ENCODE measurements at regions not wholly inside any gene's neighbourhood (a gene's known extent, or its start where the extent isn't known, plus 50 kb on each side); places are given as distances from the start of the nearest gene placed in this dataset.
"Not testable (repeated sequence)": the region's sequence is repeated elsewhere in the genome, so short reads cannot be mapped to it uniquely, and the experiment has no call there.

DNA sequence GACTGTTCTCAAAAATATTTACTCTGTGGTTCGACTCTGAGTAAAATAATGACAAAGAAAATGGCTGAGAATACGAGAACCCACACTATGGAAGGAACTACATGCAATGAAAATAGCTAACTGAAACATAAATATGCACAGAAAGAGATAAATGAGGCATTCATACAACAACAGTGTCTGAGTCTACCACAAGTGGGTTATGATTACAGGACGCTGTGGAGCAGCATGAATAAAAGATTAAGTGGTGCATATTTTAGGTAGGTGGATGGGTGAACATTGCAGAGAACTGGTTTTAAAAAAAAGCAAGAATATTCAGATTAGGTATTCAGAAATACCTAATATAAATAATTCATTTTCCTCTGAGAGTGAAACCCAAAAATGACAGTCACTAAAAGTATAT lies 93.9 kb upstream of the TRIM77 start:
- H3K27me3 Mint-ChIP-seq, H3K27ac Mint-ChIP-seq: not testable (repeated sequence)

DNA sequence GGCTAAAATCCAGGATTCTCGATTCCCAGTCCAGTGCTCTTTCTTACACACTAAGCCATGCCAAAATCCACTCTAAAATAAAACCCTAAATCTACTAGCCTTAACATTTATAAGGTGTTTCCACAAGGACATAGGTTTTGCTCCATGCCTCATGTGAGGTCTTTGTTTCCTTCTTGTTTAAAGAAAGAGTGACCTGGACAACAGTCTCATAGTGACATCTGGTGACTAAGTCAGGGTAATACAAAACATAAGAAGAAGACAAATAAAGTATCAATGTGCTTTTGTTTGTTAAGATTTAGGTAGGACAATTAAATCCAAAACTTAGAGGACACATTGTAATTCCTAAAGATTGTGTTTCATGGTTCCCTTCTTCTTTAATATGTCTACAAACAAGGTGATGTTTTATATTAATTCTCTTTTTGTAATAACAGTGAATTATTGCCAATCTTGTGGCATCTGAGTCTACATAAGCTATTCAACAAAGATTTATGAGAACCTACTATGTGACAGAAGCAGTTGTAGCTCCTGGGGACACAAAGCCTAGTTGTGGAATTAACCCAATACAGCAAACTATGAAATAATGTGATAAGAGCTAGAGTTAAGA lies 93.0 kb upstream of the TRIM77 start:
- not testable (repeated sequence) for H3K27me3 Mint-ChIP-seq; H3K27ac Mint-ChIP-seq; DNase-seq; H3K4me1 Mint-ChIP-seq; H3K9me3 Mint-ChIP-seq (ENCODE audit: low read depth); H3K36me3 Mint-ChIP-seq (ENCODE audit: low read depth); ATAC-seq; H3K4me3 Mint-ChIP-seq
- ChIA-PET CTCF (interaction anchor here (0.6 kb wide), 1 partner anchor 1069 kb away, joined by 3 read pairs; no protein-coding TSS in a partner anchor), POLR2A (interaction anchor here (0.5 kb wide), 1 partner anchor 1239 kb away, joined by 3 read pairs; no protein-coding TSS in a partner anchor)
- intact Hi-C loops (cut with DNase I, micrococcal nuclease), result loop anchor here in 1 of 2 experiments (10.0 kb wide), 1 partner anchor 522 kb away; no protein-coding TSS in a partner anchor

More for the DNA sequence above, 93.9 kb upstream of the TRIM77 start:
- ATAC-seq; DNase-seq; H3K4me1 Mint-ChIP-seq; H3K36me3 Mint-ChIP-seq (ENCODE audit: low read depth); POLR2A ChIA-PET; H3K4me3 Mint-ChIP-seq; H3K9me3 Mint-ChIP-seq (ENCODE audit: low read depth): not testable (repeated sequence)
- intact Hi-C loops (cut with DNase I, micrococcal nuclease), result loop anchor here in 1 of 2 experiments (10.0 kb wide), 1 partner anchor 521 kb away; no protein-coding TSS in a partner anchor
- CTCF ChIA-PET, result interaction anchor here (0.6 kb wide), 1 partner anchor 1068 kb away, joined by 3 read pairs; no protein-coding TSS in a partner anchor

DNA sequence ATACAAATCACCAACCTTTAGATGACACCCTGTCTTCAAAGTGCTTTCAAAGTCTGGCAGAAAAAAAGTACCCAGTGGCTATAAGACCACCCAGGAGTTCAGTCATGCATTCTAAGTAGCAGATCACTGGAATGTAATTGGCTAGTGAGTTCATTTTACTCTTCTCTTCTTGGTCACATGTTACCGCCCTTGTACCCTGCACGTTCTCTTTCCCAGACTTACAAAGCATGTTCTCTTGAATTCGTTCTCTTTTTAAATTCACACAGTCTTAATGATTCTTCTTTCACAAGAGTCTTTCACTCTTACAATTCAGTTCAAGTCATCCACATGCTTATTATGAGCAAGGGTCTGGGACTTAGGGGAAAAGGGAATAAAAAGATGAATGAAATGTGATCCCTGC lies 89.4 kb upstream of the TRIM77 start:
- ATAC-seq; H3K4me3 Mint-ChIP-seq; DNase-seq; H3K27ac Mint-ChIP-seq; H3K9me3 Mint-ChIP-seq (ENCODE audit: low read depth); H3K27me3 Mint-ChIP-seq; H3K4me1 Mint-ChIP-seq; intact Hi-C loops (cut with DNase I, micrococcal nuclease); H3K36me3 Mint-ChIP-seq (ENCODE audit: low read depth); POLR2A ChIA-PET; CTCF ChIA-PET: not testable (repeated sequence)

DNA sequence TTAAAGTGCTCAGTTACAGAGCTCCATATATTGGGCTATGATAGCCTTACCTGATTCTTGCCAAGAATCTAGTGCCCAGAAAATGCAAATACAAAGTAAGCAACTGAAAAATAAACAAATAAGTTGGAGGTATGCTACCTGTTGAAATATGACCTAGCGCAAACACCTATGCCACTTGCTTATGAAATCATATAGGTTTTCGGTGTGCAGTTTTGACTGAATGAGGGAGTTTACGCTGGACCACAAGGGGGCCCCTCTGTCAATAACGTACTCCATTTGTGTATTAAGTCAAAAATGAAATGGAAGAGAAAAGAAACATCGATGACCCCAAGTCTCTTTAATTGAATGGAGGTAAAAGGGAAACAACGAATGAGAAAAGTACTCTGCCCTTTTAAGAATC lies 84.9 kb upstream of the TRIM77 start:
- H3K9me3 Mint-ChIP-seq (ENCODE audit: low read depth), result no peaks in the 10 kb centered on the region
- H3K4me1 Mint-ChIP-seq, result no peaks in the 10 kb centered on the region
- ATAC-seq (no peak), DNase-seq (no peak)
- intact Hi-C loops (cut with DNase I, micrococcal nuclease), result no loop called here
- H3K36me3 Mint-ChIP-seq (ENCODE audit: low read depth), result no peaks in the 10 kb centered on the region
- no peaks in the 10 kb centered on the region for H3K27me3 Mint-ChIP-seq
- H3K4me3 Mint-ChIP-seq, result no peak overlapping the region
- CTCF ChIA-PET, result no interaction called here
- POLR2A ChIA-PET, result no interaction called here
- H3K27ac Mint-ChIP-seq, result no peak overlapping the region

DNA sequence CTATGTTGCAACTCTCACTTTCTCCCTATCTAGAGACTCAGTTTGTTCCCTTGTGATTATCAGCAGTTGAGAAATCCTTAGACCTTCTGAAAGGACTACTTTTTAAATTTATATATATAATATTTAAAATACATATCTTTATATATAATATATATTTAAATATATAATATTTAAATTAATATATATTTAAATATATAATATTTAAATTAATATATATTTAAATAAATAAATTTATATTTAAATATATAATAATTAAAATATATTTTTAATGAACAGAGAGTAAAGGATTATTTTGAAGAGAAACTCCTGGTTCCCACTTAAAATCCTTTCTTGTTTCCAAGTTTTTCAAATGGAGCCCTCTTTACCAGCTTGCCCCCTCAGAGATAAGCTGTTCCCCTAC lies 83.7 kb upstream of the TRIM77 start:
- ChIA-PET POLR2A (no interaction called here), CTCF (no interaction called here)
- DNase-seq (no peak), ATAC-seq (no peak)
- Mint-ChIP-seq H3K4me3 (no peak overlapping the region), H3K36me3 (ENCODE audit: low read depth) (no peaks in the 10 kb centered on the region), H3K27me3 (no peaks in the 10 kb centered on the region), H3K4me1 (no peaks in the 10 kb centered on the region), H3K9me3 (ENCODE audit: low read depth) (no peaks in the 10 kb centered on the region), H3K27ac (no peak overlapping the region)
- intact Hi-C loops (cut with DNase I, micrococcal nuclease), result no loop called here

DNA sequence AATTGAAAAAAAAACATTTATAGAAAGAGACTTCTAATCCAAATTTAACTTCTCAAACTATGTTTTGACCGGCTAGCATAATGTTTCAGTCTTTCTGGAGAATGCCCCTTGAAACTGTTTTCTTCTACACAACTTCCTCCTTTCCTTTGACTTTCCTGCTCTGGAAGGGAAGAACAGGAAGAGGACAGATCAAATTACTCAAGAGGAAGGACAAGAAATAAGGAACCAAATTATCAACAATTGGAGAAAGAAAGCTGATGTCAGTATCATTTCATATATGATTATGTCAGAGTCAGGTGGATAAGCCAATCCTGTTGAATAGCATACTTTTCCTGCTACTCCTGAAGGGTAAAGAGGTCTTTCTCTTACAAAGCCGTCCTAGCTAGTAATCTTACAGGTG lies 83.2 kb upstream of the TRIM77 start:
- H3K4me3 Mint-ChIP-seq; ATAC-seq; H3K9me3 Mint-ChIP-seq (ENCODE audit: low read depth); intact Hi-C loops (cut with DNase I, micrococcal nuclease); H3K27me3 Mint-ChIP-seq; H3K36me3 Mint-ChIP-seq (ENCODE audit: low read depth); H3K27ac Mint-ChIP-seq; DNase-seq; H3K4me1 Mint-ChIP-seq; CTCF ChIA-PET; POLR2A ChIA-PET: not testable (repeated sequence)

DNA sequence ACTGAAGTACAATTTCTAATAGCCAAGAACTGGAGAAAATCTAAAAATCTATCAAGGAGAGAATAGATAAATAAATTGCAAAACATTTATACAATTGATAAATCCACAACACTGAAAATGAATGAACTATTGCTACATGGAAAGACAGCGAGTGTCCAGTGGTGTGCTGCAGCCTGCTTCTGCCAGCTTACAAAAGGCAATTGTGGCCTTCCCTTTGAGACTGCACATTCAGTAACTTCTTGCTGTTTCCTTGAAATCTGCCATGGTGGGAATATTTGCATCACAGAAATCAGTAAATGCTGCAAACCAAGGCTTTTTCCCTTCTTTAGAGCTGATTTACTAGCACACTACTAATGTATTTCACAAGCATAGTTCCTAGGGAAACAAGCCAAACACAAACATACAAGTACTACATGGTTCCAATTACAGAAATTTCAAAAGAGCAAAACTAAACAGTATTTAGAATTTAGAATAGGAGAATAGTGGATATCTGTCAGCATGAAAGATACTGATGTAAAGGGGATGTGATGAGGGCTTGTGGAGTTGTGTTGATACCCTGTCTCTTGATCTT lies 76.9 kb upstream of the TRIM77 start:
- no peaks in the 10 kb centered on the region for H3K4me1 Mint-ChIP-seq
- ChIA-PET POLR2A (no interaction called here), CTCF (no interaction called here)
- H3K27me3 Mint-ChIP-seq, result no peaks in the 10 kb centered on the region
- no peak overlapping the region for H3K27ac Mint-ChIP-seq
- H3K9me3 Mint-ChIP-seq (ENCODE audit: low read depth), result no peaks in the 10 kb centered on the region
- no peak for DNase-seq
- H3K4me3 Mint-ChIP-seq, result no peak overlapping the region
- no peak for ATAC-seq
- intact Hi-C loops (cut with DNase I, micrococcal nuclease), result no loop called here
- no peaks in the 10 kb centered on the region for H3K36me3 Mint-ChIP-seq (ENCODE audit: low read depth)

DNA sequence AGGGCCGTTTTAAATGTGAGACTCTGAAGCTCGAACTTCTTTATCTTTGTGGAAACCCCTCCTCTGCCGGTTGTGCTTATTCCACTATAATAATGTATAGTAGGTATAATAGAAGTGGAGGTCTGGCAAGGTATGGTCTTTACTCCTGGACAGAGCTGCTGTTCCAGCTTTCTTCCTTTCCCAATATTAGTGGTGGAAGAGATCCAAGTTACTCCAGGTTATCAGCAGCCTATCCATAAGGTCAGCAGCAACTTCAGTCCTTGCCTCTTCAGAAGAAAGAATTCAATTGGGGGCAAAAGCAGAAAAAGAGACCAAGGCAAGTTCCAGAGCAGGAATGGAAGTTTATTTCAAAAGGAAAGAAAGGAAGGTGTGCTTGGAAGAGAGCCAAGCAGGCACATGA lies 69.3 kb upstream of the TRIM77 start:
- H3K4me1 Mint-ChIP-seq; H3K27ac Mint-ChIP-seq; H3K9me3 Mint-ChIP-seq (ENCODE audit: low read depth); ATAC-seq; DNase-seq; H3K4me3 Mint-ChIP-seq; H3K36me3 Mint-ChIP-seq (ENCODE audit: low read depth); H3K27me3 Mint-ChIP-seq; CTCF ChIA-PET; intact Hi-C loops (cut with DNase I, micrococcal nuclease); POLR2A ChIA-PET: not testable (repeated sequence)

DNA sequence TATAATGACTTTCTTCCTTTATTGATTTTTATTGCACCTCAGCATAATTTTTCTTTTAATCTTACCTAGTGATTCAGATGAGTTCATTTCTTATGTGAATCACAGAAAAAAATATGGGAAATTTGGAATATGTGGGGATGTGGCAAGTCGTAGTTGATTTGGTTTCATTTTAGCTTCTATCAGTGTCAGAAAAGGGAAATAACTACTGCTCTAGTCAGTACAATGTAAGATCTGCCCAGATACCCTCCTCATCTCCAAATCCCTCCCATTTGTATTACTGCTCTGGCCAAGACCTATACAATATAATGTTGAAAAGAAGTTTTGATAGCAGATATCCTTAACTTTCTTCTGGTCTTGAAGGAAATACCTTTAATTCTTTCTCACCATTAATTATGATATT lies 61.9 kb upstream of the TRIM77 start:
- ATAC-seq, CTCF ChIA-PET, POLR2A ChIA-PET: not testable (repeated sequence)

DNA sequence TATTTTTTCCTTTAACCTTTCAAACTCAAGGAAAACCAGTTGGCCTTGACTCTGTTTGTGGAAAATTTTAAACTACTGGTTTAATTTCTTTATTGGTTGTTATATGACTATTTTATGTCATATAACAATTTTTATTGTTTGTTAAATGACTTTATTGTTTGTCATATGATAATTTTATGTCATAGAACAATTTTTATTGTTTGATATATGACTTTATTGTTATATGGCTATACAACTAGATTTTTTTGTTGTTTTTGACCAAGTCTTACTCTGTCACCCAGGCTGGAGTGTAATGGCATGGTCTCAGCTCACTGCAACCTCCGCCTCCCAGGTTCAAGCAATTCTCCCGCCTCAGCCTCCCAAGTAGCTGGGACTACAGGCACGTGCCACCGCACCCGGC lies 61.1 kb upstream of the TRIM77 start:
- H3K27ac Mint-ChIP-seq; H3K36me3 Mint-ChIP-seq (ENCODE audit: low read depth); CTCF ChIA-PET; DNase-seq; POLR2A ChIA-PET; H3K4me3 Mint-ChIP-seq; intact Hi-C loops (cut with DNase I, micrococcal nuclease); H3K9me3 Mint-ChIP-seq (ENCODE audit: low read depth); H3K27me3 Mint-ChIP-seq; H3K4me1 Mint-ChIP-seq; ATAC-seq: not testable (repeated sequence)

More for the DNA sequence above, 61.9 kb upstream of the TRIM77 start:
- H3K9me3 Mint-ChIP-seq (ENCODE audit: low read depth); H3K27ac Mint-ChIP-seq; DNase-seq; H3K36me3 Mint-ChIP-seq (ENCODE audit: low read depth); intact Hi-C loops (cut with DNase I, micrococcal nuclease); H3K4me1 Mint-ChIP-seq; H3K27me3 Mint-ChIP-seq; H3K4me3 Mint-ChIP-seq: not testable (repeated sequence)

DNA sequence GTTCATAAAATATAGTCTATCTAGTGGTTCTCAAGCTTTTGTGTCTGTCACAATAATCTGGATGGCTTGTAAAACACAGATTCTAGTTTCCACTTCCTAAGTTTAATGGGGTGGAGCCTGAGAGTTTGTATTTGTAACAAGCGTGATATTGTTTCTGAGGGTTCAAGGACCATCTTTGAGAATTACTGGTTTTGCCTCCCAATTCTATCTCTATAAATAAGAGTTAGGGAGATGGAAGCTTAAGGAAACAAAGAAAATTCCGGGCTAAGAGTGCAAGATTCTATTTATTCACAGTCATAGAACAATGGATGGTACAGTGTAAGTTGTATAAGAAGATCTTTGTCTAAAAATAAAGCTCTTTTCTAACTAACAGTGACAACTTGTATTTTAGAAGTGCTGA lies 55.4 kb upstream of the TRIM77 start:
- ATAC-seq; CTCF ChIA-PET; H3K9me3 Mint-ChIP-seq (ENCODE audit: low read depth); intact Hi-C loops (cut with DNase I, micrococcal nuclease); H3K27ac Mint-ChIP-seq; H3K36me3 Mint-ChIP-seq (ENCODE audit: low read depth); H3K27me3 Mint-ChIP-seq; DNase-seq; H3K4me1 Mint-ChIP-seq; POLR2A ChIA-PET; H3K4me3 Mint-ChIP-seq: not testable (repeated sequence)

DNA sequence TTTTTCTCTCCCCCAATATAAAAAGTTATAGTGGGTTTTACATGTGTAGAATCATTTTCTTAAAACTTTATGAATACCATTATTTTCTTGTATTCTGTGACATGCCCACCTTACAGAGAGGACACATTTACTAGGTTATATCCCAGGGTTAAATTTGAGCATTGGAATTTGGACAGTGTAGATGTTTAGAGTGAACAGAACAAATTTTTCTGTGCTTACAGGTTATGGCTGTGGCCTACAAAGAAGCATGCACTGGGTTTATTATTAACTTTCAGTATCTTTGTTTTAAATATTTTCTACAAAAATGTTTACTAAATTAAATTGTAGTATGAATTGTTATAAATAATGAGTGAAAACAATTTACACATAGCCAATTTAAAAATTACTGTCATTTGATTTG lies 51.3 kb upstream of the TRIM77 start:
- H3K9me3 Mint-ChIP-seq (ENCODE audit: low read depth); H3K4me3 Mint-ChIP-seq; intact Hi-C loops (cut with DNase I, micrococcal nuclease); H3K27ac Mint-ChIP-seq; H3K27me3 Mint-ChIP-seq; H3K4me1 Mint-ChIP-seq; POLR2A ChIA-PET; ATAC-seq; DNase-seq; CTCF ChIA-PET; H3K36me3 Mint-ChIP-seq (ENCODE audit: low read depth): not testable (repeated sequence)

All from activated CD4-positive, alpha-beta T cell treated with anti-CD3 and anti-CD28 coated beads for 36 hours (primary cell).